ENCODE measurements at regions not wholly inside any gene's neighbourhood (a gene's known extent, or its start where the extent isn't known, plus 50 kb on each side); places are given as distances from the start of the nearest gene placed in this dataset.

GRCh38 chr15:101554115-101554915, 64.8 kb upstream of the PCSK6 start:
- ATAC-seq (no peak), FAIRE-seq (no peak), DNase-seq (ENCODE audit: low spot score) (no peak)
- no peaks in the 10 kb centered on the region for H4K20me1 ChIP-seq (ENCODE audit: insufficient read depth, low read length)
- ChIA-PET CTCF (ENCODE audit: low intra/inter-chr PET ratio, low total read pairs) (no interaction called here), POLR2A (no interaction called here)
- no peak overlapping the region for H2AFZ ChIP-seq (ENCODE audit: low read length)
- H3K9ac ChIP-seq (ENCODE audit: insufficient read depth, low read depth, low read length): no peak overlapping the region
- peaks cover 0 to 2% of the 10 kb centered on the region in 2 experiments; a peak in 2 of 5 replicates for H3K27me3 ChIP-seq (ENCODE audit: control insufficient read depth in 1 of 2, insufficient read depth in 2 of 2, low read length in 2 of 2)
- no peak overlapping the region for H3K4me3 ChIP-seq (replicated peaks in 1 of 3; ENCODE audit: insufficient read depth in 1 of 3, low read depth in 2 of 3, low read length in 3 of 3)
- no peak overlapping the region for H3K4me2 ChIP-seq (ENCODE audit: low read depth, low read length)
- TF ChIP-seq SCMH1 (CRISPR knock-in tag; IDR thresholded peaks at IDR 0.05; ENCODE audit: borderline replicate concordance) (no peak), ZNF512B (CRISPR knock-in tag; IDR thresholded peaks at IDR 0.05; ENCODE audit: borderline replicate concordance) (no peak), ZSCAN21 (CRISPR knock-in tag; IDR thresholded peaks at IDR 0.05; ENCODE audit: borderline replicate concordance) (no peak), DMAP1 (CRISPR knock-in tag; IDR thresholded peaks at IDR 0.05) (no peak), ZNF143 (CRISPR knock-in tag; IDR thresholded peaks at IDR 0.05) (no peak), ZZZ3 (CRISPR knock-in tag; IDR thresholded peaks at IDR 0.05; ENCODE audit: borderline replicate concordance) (no peak), NFIC (IDR thresholded peaks at IDR 0.05; ENCODE audit: low read length) (no peak), SNAI1 (CRISPR knock-in tag; IDR thresholded peaks at IDR 0.05; ENCODE audit: borderline replicate concordance) (no peak), MXD4 (CRISPR knock-in tag; IDR thresholded peaks at IDR 0.05) (no peak), SMYD3 (CRISPR knock-in tag; IDR thresholded peaks at IDR 0.05) (no peak), FLYWCH1 (CRISPR knock-in tag; IDR thresholded peaks at IDR 0.05) (no peak)
- TF ChIP-seq, protein P1, sequence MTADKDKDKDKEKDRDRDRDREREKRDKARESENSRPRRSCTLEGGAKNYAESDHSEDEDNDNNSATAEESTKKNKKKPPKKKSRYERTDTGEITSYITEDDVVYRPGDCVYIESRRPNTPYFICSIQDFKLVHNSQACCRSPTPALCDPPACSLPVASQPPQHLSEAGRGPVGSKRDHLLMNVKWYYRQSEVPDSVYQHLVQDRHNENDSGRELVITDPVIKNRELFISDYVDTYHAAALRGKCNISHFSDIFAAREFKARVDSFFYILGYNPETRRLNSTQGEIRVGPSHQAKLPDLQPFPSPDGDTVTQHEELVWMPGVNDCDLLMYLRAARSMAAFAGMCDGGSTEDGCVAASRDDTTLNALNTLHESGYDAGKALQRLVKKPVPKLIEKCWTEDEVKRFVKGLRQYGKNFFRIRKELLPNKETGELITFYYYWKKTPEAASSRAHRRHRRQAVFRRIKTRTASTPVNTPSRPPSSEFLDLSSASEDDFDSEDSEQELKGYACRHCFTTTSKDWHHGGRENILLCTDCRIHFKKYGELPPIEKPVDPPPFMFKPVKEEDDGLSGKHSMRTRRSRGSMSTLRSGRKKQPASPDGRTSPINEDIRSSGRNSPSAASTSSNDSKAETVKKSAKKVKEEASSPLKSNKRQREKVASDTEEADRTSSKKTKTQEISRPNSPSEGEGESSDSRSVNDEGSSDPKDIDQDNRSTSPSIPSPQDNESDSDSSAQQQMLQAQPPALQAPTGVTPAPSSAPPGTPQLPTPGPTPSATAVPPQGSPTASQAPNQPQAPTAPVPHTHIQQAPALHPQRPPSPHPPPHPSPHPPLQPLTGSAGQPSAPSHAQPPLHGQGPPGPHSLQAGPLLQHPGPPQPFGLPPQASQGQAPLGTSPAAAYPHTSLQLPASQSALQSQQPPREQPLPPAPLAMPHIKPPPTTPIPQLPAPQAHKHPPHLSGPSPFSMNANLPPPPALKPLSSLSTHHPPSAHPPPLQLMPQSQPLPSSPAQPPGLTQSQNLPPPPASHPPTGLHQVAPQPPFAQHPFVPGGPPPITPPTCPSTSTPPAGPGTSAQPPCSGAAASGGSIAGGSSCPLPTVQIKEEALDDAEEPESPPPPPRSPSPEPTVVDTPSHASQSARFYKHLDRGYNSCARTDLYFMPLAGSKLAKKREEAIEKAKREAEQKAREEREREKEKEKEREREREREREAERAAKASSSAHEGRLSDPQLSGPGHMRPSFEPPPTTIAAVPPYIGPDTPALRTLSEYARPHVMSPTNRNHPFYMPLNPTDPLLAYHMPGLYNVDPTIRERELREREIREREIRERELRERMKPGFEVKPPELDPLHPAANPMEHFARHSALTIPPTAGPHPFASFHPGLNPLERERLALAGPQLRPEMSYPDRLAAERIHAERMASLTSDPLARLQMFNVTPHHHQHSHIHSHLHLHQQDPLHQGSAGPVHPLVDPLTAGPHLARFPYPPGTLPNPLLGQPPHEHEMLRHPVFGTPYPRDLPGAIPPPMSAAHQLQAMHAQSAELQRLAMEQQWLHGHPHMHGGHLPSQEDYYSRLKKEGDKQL (CRISPR knock-in tag; IDR thresholded peaks at IDR 0.05; ENCODE audit: low read depth): no peak
- TF ChIP-seq, protein P2, sequence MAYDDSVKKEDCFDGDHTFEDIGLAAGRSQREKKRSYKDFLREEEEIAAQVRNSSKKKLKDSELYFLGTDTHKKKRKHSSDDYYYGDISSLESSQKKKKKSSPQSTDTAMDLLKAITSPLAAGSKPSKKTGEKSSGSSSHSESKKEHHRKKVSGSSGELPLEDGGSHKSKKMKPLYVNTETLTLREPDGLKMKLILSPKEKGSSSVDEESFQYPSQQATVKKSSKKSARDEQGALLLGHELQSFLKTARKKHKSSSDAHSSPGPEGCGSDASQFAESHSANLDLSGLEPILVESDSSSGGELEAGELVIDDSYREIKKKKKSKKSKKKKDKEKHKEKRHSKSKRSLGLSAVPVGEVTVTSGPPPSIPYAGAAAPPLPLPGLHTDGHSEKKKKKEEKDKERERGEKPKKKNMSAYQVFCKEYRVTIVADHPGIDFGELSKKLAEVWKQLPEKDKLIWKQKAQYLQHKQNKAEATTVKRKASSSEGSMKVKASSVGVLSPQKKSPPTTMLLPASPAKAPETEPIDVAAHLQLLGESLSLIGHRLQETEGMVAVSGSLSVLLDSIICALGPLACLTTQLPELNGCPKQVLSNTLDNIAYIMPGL (CRISPR knock-in tag; IDR thresholded peaks at IDR 0.05; ENCODE audit: borderline replicate concordance in 1 of 2, low read depth in 1 of 2): no peak
- in situ Hi-C loops (cut with HindIII; ENCODE audit: extremely low pct_ligation_motif_present, low pct_unique_long_range_greater_than_20kb): no loop called here
- intact Hi-C loops (cut with micrococcal nuclease; ENCODE audit: unreplicated experiment): no loop called here
- no peak overlapping the region for H3K27ac ChIP-seq (ENCODE audit: extremely low read length, insufficient read depth, low read length)
- H3K9me3 ChIP-seq (ENCODE audit: low read length): no peaks in the 10 kb centered on the region
- WGBS (ENCODE audit: low lambda C conversion rate): 85% methylated on average over 24 of the region's 25 CpGs
- no peaks in the 10 kb centered on the region for H3K79me2 ChIP-seq (ENCODE audit: insufficient read depth, low read length)
- BruUV-seq (replicated peaks): no TSS peak
- H3K36me3 ChIP-seq (replicated peaks in 1 of 2; ENCODE audit: control insufficient read depth in 1 of 2, insufficient read depth in 2 of 2, low read length in 2 of 2): 0 out of 5 replicates have a peak, but pooled peaks cover 0 to 2% of the 10 kb centered on the region in 2 experiments
- H3K4me1 ChIP-seq (ENCODE audit: insufficient read depth, low read length): peaks cover 31% of the 10 kb centered on the region
